OCI-LY7 (cell line): ENCODE measurements at regions not wholly inside any gene's neighbourhood (a gene's known extent, or its start where the extent isn't known, plus 50 kb on each side); places are given as distances from the start of the nearest gene placed in this dataset.

Experiments
- BruUV-seq: library from RNA; stranded (reverse); fragments of 400-500 nt; replicated peaks from 2 replicates; lab custom pipeline; 2021; lab: Mats Ljungman, UMichigan
- CTCF ChIA-PET: fragments of 300-600 bp; sonication (Branson Sonifier 250); formaldehyde crosslinking; loops from one replicate; lab custom pipeline; 2022; ENCODE audit warnings: antibody characterized with exemption; ENCODE audit not compliant: unreplicated experiment; lab: Charles Lee
- POLR2A ChIA-PET: fragments of 300-600 bp; sonication (Branson Sonifier 250); formaldehyde crosslinking; loops from one replicate; lab custom pipeline; 2022; ENCODE audit warnings: antibody characterized with exemption; lab: Charles Lee
- DNase-seq: peaks from one replicate; pipeline ENCODE4 v3.0.0-alpha.2; 2015; ENCODE audit warnings: low spot score
- H2AFZ ChIP-seq: fragments of 200-600 bp; sonication (generic), shearing (Covaris generic); 2 replicates; pipeline ENCODE4 v1.6.1; 2014; ENCODE audit warnings: mild to moderate bottlenecking, antibody characterized with exemption, low read length, moderate library complexity
- H3K27ac ChIP-seq: fragments of 200-600 bp; sonication (generic); 2 replicates; pipeline ENCODE4 v1.5.1; 2014; ENCODE audit warnings: mixed run types, low read depth, mild to moderate bottlenecking, moderate library complexity, low read length, inconsistent platforms; ENCODE audit not compliant: poor library complexity, severe bottlenecking
- H3K36me3 ChIP-seq: fragments of 200-600 bp; sonication (generic); 2 replicates; pipeline ENCODE4 v1.6.1; 2014; ENCODE audit warnings: mild to moderate bottlenecking, antibody characterized with exemption, low read length, moderate library complexity, mixed read lengths; ENCODE audit not compliant: insufficient read depth
- H3K4me1 ChIP-seq: fragments of 200-600 bp; sonication (generic); 2 replicates; pipeline ENCODE4 v1.5.1; 2014; ENCODE audit warnings: mild to moderate bottlenecking, low read length; ENCODE audit not compliant: insufficient read depth, poor library complexity, severe bottlenecking
- H3K4me2 ChIP-seq: fragments of 200-600 bp; sonication (generic); 2 replicates; pipeline ENCODE4 v1.6.1; 2014; ENCODE audit warnings: mild to moderate bottlenecking, low read length
- H3K4me3 ChIP-seq: fragments of 200-600 bp; sonication (generic); 2 replicates; pipeline ENCODE4 v1.5.1; 2014; ENCODE audit warnings: mild to moderate bottlenecking, low read depth, low read length; ENCODE audit not compliant: poor library complexity, severe bottlenecking
- H3K79me2 ChIP-seq: fragments of 200-600 bp; sonication (generic); 2 replicates; pipeline ENCODE4 v1.6.1; 2016; ENCODE audit warnings: low read depth, mild to moderate bottlenecking, low read length, moderate library complexity, mixed read lengths; ENCODE audit not compliant: insufficient read depth
- H3K9me2 ChIP-seq: fragments of 200-600 bp; sonication (generic); 2 replicates; pipeline ENCODE4 v1.6.1; 2016; ENCODE audit warnings: mild to moderate bottlenecking, low read length, mixed read lengths; ENCODE audit not compliant: insufficient read depth
- H3K9me3 ChIP-seq: fragments of 200-600 bp; sonication (generic); 2 replicates; pipeline ENCODE4 v1.6.1; 2014; ENCODE audit warnings: mild to moderate bottlenecking, mixed run types, low read length, mixed read lengths
- H4K20me1 ChIP-seq: fragments of 200-600 bp; sonication (generic); 2 replicates; pipeline ENCODE4 v1.6.1; 2014; ENCODE audit warnings: mild to moderate bottlenecking, antibody characterized with exemption, low read length, moderate library complexity, mixed read lengths; ENCODE audit not compliant: insufficient read depth
- EZH2phosphoT487 ChIP-seq: fragments of 200-600 bp; sonication (generic); IDR thresholded peaks from 2 replicates; pipeline ENCODE4 v1.6.1; 2018; ENCODE audit warnings: low read depth, borderline replicate concordance, mild to moderate bottlenecking, mixed run types, antibody characterized with exemption, low read length, moderate library complexity, mixed read lengths
- intact Hi-C: fragments of 100-400 bp; cut with micrococcal nuclease; formaldehyde crosslinking; loops from one replicate; pipeline ENCODE4 v1.10.0; 2022; ENCODE audit not compliant: unreplicated experiment
- TF ChIP-seq, protein P1 (sequence below): fragments of 200-600 bp; sonication (generic); conservative IDR thresholded peaks from 2 replicates; pipeline ENCODE4 v1.5.1; 2014; ENCODE audit warnings: mild to moderate bottlenecking, antibody characterized with exemption, low read length, moderate library complexity, mixed read lengths

- Histone ChIP-seq H3K27ac (no peak overlapping the region), H3K4me1 (no peaks in the 10 kb centered on the region), H3K9me3 (no peaks in the 10 kb centered on the region), H3K36me3 (no peaks in the 10 kb centered on the region), H3K4me2 (no peak overlapping the region), H4K20me1 (no peaks in the 10 kb centered on the region), H2AFZ (no peak overlapping the region), H3K79me2 (no peaks in the 10 kb centered on the region), H3K4me3 (no peak overlapping the region), H3K9me2 (no peaks in the 10 kb centered on the region)
- ChIA-PET CTCF (no interaction called here), POLR2A (no interaction called here)
- intact Hi-C loops, result no loop called here
- TF ChIP-seq, protein P1, sequence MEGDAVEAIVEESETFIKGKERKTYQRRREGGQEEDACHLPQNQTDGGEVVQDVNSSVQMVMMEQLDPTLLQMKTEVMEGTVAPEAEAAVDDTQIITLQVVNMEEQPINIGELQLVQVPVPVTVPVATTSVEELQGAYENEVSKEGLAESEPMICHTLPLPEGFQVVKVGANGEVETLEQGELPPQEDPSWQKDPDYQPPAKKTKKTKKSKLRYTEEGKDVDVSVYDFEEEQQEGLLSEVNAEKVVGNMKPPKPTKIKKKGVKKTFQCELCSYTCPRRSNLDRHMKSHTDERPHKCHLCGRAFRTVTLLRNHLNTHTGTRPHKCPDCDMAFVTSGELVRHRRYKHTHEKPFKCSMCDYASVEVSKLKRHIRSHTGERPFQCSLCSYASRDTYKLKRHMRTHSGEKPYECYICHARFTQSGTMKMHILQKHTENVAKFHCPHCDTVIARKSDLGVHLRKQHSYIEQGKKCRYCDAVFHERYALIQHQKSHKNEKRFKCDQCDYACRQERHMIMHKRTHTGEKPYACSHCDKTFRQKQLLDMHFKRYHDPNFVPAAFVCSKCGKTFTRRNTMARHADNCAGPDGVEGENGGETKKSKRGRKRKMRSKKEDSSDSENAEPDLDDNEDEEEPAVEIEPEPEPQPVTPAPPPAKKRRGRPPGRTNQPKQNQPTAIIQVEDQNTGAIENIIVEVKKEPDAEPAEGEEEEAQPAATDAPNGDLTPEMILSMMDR, result no peak
- TF ChIP-seq EZH2phosphoT487, result no peak
- no peak for DNase-seq
- BruUV-seq, result no TSS peak
These were observed 834.9 kb downstream of the RPS29 start for GRCh38 chr14:48751293-48751692.

DNA sequence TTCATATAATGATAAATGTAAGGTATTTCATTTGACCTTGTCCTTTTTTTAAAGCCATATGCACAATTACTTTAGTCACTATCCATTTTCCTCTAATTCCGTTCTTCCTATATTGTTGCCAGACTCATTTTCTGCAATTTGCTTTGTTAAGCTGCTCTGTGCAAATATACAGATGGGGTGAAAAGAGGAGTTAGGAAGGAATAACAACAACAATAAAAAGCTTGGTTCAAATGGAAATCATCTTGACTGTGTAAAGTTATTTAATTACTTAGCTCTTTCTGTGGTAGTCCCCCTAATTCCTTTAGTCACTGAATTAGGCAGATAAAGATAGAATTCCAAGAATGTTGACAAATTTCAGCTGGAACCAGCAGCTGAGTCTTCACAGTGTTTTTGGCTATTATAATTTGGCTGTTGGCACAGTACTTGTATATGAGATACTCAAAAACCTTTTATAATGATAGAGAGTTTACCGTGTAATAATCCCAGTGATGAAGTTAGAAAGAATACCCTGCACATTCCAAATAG, 838.0 kb downstream of the RPS29 start:
- intact Hi-C loops, result no loop called here
- H2AFZ ChIP-seq, result no peak overlapping the region
- H3K4me2 ChIP-seq, result no peak overlapping the region
- no peaks in the 10 kb centered on the region for H3K4me1 ChIP-seq
- H4K20me1 ChIP-seq, result no peaks in the 10 kb centered on the region
- H3K27ac ChIP-seq, result no peak overlapping the region
- no TSS peak for BruUV-seq
- no peak for TF ChIP-seq EZH2phosphoT487
- TF ChIP-seq, protein P1, result no peak
- ChIA-PET CTCF (no interaction called here), POLR2A (no interaction called here)
- H3K4me3 ChIP-seq, result no peak overlapping the region
- H3K79me2 ChIP-seq, result no peaks in the 10 kb centered on the region
- no peaks in the 10 kb centered on the region for H3K9me2 ChIP-seq
- H3K36me3 ChIP-seq, result no peaks in the 10 kb centered on the region
- H3K9me3 ChIP-seq, result no peaks in the 10 kb centered on the region
- no peak for DNase-seq

GRCh38 chr14:48747561-48748089, 838.6 kb downstream of the RPS29 start:
- ChIA-PET CTCF (no interaction called here), POLR2A (no interaction called here)
- DNase-seq, result no peak
- Histone ChIP-seq H2AFZ (no peak overlapping the region), H3K36me3 (no peaks in the 10 kb centered on the region), H3K9me3 (no peaks in the 10 kb centered on the region), H3K27ac (no peak overlapping the region), H3K4me3 (no peak overlapping the region), H3K4me1 (no peaks in the 10 kb centered on the region), H3K79me2 (no peaks in the 10 kb centered on the region), H3K9me2 (no peaks in the 10 kb centered on the region), H3K4me2 (no peak overlapping the region), H4K20me1 (no peaks in the 10 kb centered on the region)
- no TSS peak for BruUV-seq
- TF ChIP-seq, protein P1, result no peak
- no peak for TF ChIP-seq EZH2phosphoT487
- intact Hi-C loops, result no loop called here
